A549 (cell line): ENCODE measurements at regions not wholly inside any gene's neighbourhood (a gene's known extent, or its start where the extent isn't known, plus 50 kb on each side); places are given as distances from the start of the nearest gene placed in this dataset.

Experiments used
- BHLHE40 ChIP-seq: IDR thresholded peaks from 2 replicates; pipeline ENCODE4 v1.6.1; 2012; ENCODE audit warnings: low read depth, low read length, inconsistent platforms
- CEBPB ChIP-seq, 2 experiments: fragments of >200 bp in 1 of 2; sonication (Bioruptor Twin) in 1 of 2; formaldehyde crosslinking in 1 of 2; IDR thresholded peaks; 2 replicates each; pipeline ENCODE4 v1.6.1; 2012 to 2016
- CHD4 ChIP-seq: fragments of 200-600 bp; sonication (generic); IDR thresholded peaks from 2 replicates; pipeline ENCODE4 v1.6.1; 2016; ENCODE audit warnings: antibody characterized with exemption, mild to moderate bottlenecking, borderline replicate concordance
- POLR2A ChIP-seq: IDR thresholded peaks from 2 replicates; pipeline ENCODE4 v1.6.1; 2012; ENCODE audit warnings: mild to moderate bottlenecking, low read length
- RNF2 ChIP-seq: fragments of 200-600 bp; sonication (generic); IDR thresholded peaks from 2 replicates; pipeline ENCODE4 v1.6.1; 2016; ENCODE audit warnings: low read depth, mild to moderate bottlenecking, antibody characterized with exemption, moderate library complexity, borderline replicate concordance
- SREBF2 ChIP-seq: fragments of 450-650 bp; IDR thresholded peaks from 2 replicates; pipeline ENCODE4 v1.6.1; 2014; ENCODE audit warnings: mild to moderate bottlenecking, moderate library complexity
- TF ChIP-seq, protein P1 (sequence below): fragments of >200 bp; sonication (Bioruptor Twin); formaldehyde crosslinking; IDR thresholded peaks from 3 replicates; pipeline ENCODE4 v1.5.1; 2016
- TF ChIP-seq, protein P2 (sequence below): IDR thresholded peaks from 2 replicates; pipeline ENCODE4 v1.6.1; 2012
- TF ChIP-seq, protein P3 (sequence below): IDR thresholded peaks from 2 replicates; pipeline ENCODE4 v1.6.1; 2012; ENCODE audit warnings: low read depth, borderline replicate concordance
- TF ChIP-seq, protein P4 (sequence below): fragments of >200 bp; sonication (Bioruptor Twin); formaldehyde crosslinking; IDR thresholded peaks from 3 replicates; pipeline ENCODE4 v1.6.1; 2016
- TF ChIP-seq, protein P5 (sequence below): fragments of 200-600 bp; sonication (generic); IDR thresholded peaks from 2 replicates; pipeline ENCODE4 v1.6.1; 2016; ENCODE audit warnings: antibody characterized with exemption, mild to moderate bottlenecking, moderate library complexity

DNA sequence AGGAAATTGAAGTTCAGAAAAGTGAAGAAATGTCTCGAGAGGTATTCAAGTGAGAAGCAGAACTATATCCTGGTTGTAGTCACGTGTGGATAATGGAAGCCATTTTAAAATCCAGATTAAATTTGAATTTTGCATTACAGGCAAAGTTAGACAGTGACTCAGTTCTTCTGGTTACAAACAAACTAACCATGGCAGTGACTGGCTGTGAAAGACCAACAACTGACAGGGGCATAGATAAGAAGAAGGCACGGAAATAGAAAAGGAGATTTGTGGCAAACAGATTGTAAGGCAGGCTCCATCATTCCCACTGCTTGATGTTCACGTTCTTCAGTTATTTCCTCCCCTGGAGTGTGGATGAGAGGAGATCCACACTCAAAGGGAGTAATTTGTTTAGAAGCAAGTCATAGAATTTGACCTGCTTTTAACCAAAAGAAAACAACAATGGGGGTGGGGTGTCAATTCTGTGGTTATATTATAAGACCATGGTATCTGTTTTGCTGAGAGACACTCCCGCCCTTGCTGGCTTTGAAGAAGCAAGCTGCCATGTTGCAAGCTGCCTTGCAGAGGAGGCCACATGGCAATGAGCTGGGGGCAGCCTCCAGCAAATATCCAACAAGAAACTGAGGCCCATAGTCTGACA is 795.3 kb downstream of the VRK1 start:
- TF ChIP-seq RNF2 (no peak), CHD4 (no peak), POLR2A (no peak), CEBPB (IDR thresholded peaks at IDR 0.05) (no peak), BHLHE40 (no peak), SREBF2 (no peak)
- TF ChIP-seq, protein P1, sequence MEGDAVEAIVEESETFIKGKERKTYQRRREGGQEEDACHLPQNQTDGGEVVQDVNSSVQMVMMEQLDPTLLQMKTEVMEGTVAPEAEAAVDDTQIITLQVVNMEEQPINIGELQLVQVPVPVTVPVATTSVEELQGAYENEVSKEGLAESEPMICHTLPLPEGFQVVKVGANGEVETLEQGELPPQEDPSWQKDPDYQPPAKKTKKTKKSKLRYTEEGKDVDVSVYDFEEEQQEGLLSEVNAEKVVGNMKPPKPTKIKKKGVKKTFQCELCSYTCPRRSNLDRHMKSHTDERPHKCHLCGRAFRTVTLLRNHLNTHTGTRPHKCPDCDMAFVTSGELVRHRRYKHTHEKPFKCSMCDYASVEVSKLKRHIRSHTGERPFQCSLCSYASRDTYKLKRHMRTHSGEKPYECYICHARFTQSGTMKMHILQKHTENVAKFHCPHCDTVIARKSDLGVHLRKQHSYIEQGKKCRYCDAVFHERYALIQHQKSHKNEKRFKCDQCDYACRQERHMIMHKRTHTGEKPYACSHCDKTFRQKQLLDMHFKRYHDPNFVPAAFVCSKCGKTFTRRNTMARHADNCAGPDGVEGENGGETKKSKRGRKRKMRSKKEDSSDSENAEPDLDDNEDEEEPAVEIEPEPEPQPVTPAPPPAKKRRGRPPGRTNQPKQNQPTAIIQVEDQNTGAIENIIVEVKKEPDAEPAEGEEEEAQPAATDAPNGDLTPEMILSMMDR = no peak
- TF ChIP-seq, protein P2, sequence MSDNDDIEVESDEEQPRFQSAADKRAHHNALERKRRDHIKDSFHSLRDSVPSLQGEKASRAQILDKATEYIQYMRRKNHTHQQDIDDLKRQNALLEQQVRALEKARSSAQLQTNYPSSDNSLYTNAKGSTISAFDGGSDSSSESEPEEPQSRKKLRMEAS = no peak
- TF ChIP-seq, protein P3, sequence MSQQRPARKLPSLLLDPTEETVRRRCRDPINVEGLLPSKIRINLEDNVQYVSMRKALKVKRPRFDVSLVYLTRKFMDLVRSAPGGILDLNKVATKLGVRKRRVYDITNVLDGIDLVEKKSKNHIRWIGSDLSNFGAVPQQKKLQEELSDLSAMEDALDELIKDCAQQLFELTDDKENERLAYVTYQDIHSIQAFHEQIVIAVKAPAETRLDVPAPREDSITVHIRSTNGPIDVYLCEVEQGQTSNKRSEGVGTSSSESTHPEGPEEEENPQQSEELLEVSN = no peak
- TF ChIP-seq, protein P4, sequence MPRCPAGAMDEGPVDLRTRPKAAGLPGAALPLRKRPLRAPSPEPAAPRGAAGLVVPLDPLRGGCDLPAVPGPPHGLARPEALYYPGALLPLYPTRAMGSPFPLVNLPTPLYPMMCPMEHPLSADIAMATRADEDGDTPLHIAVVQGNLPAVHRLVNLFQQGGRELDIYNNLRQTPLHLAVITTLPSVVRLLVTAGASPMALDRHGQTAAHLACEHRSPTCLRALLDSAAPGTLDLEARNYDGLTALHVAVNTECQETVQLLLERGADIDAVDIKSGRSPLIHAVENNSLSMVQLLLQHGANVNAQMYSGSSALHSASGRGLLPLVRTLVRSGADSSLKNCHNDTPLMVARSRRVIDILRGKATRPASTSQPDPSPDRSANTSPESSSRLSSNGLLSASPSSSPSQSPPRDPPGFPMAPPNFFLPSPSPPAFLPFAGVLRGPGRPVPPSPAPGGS = no peak
- TF ChIP-seq, protein P5, sequence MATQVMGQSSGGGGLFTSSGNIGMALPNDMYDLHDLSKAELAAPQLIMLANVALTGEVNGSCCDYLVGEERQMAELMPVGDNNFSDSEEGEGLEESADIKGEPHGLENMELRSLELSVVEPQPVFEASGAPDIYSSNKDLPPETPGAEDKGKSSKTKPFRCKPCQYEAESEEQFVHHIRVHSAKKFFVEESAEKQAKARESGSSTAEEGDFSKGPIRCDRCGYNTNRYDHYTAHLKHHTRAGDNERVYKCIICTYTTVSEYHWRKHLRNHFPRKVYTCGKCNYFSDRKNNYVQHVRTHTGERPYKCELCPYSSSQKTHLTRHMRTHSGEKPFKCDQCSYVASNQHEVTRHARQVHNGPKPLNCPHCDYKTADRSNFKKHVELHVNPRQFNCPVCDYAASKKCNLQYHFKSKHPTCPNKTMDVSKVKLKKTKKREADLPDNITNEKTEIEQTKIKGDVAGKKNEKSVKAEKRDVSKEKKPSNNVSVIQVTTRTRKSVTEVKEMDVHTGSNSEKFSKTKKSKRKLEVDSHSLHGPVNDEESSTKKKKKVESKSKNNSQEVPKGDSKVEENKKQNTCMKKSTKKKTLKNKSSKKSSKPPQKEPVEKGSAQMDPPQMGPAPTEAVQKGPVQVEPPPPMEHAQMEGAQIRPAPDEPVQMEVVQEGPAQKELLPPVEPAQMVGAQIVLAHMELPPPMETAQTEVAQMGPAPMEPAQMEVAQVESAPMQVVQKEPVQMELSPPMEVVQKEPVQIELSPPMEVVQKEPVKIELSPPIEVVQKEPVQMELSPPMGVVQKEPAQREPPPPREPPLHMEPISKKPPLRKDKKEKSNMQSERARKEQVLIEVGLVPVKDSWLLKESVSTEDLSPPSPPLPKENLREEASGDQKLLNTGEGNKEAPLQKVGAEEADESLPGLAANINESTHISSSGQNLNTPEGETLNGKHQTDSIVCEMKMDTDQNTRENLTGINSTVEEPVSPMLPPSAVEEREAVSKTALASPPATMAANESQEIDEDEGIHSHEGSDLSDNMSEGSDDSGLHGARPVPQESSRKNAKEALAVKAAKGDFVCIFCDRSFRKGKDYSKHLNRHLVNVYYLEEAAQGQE = no peak
